ENCODE measurements at regions not wholly inside any gene's neighbourhood (a gene's known extent, or its start where the extent isn't known, plus 50 kb on each side); places are given as distances from the start of the nearest gene placed in this dataset.

GRCh38 chr12:93135286-93136239, 206.5 kb upstream of the EEA1 start:
- peak overlapping the region; percentile 7 for H3K9ac ChIP-seq (ENCODE audit: insufficient read length)
- no peaks in the 10 kb centered on the region for H3K36me3 ChIP-seq (ENCODE audit: insufficient read depth, low read length)
- no peak for TF ChIP-seq EZH2 (IDR thresholded peaks at IDR 0.05)
- no peak; the same call in 1 of the 2 replicates for TF ChIP-seq POLR2AphosphoS5 (IDR thresholded peaks at IDR 0.05; ENCODE audit: borderline replicate concordance, low read depth, low read length)
- TF ChIP-seq FOXP2 (optimal IDR thresholded peaks at IDR 0.05; ENCODE audit: control extremely low read depth, extremely low read length, insufficient read depth): no peak
- DNase-seq (ENCODE audit: low read depth, low spot score): peak; percentile 52
- peak overlapping the region; percentile 25 for H3K4me3 ChIP-seq
- H3K9me3 ChIP-seq (ENCODE audit: low read depth, low read length): no peaks in the 10 kb centered on the region
- H3K27ac ChIP-seq: peak overlapping the region; percentile 64

- Histone ChIP-seq H3K4me3 (no peak overlapping the region), H3K9me3 (ENCODE audit: low read depth, low read length) (no peaks in the 10 kb centered on the region), H3K36me3 (ENCODE audit: insufficient read depth, low read length) (no peaks in the 10 kb centered on the region), H3K27ac (no peak overlapping the region), H3K9ac (ENCODE audit: insufficient read length) (no peak overlapping the region)
- TF ChIP-seq POLR2AphosphoS5 (IDR thresholded peaks at IDR 0.05; ENCODE audit: borderline replicate concordance, low read depth, low read length) (no peak), EZH2 (IDR thresholded peaks at IDR 0.05) (no peak), FOXP2 (optimal IDR thresholded peaks at IDR 0.05; ENCODE audit: control extremely low read depth, extremely low read length, insufficient read depth) (no peak)
- DNase-seq (ENCODE audit: low read depth, low spot score): no peak
Observed at GRCh38 chr12:93136253-93137055, 207.4 kb upstream of the EEA1 start.

- H3K27ac ChIP-seq: no peak overlapping the region
- no peaks in the 10 kb centered on the region for H3K36me3 ChIP-seq (ENCODE audit: insufficient read depth, low read length)
- TF ChIP-seq EZH2 (IDR thresholded peaks at IDR 0.05) (no peak), POLR2AphosphoS5 (IDR thresholded peaks at IDR 0.05; ENCODE audit: borderline replicate concordance, low read depth, low read length) (no peak), FOXP2 (optimal IDR thresholded peaks at IDR 0.05; ENCODE audit: control extremely low read depth, extremely low read length, insufficient read depth) (no peak)
- no peak for DNase-seq (ENCODE audit: low read depth, low spot score)
- no peaks in the 10 kb centered on the region for H3K9me3 ChIP-seq (ENCODE audit: low read depth, low read length)
- H3K9ac ChIP-seq (ENCODE audit: insufficient read length): no peak overlapping the region
- H3K4me3 ChIP-seq: no peak overlapping the region
Observed at GRCh38 chr12:93137656-93138612, 208.8 kb upstream of the EEA1 start.

GRCh38 chr12:93139028-93139665, 210.1 kb upstream of the EEA1 start:
- Histone ChIP-seq H3K36me3 (ENCODE audit: insufficient read depth, low read length) (no peaks in the 10 kb centered on the region), H3K9ac (ENCODE audit: insufficient read length) (no peak overlapping the region), H3K9me3 (ENCODE audit: low read depth, low read length) (no peaks in the 10 kb centered on the region), H3K4me3 (no peak overlapping the region), H3K27ac (no peak overlapping the region; the same call in 1 of the 2 replicates)
- no peak for DNase-seq (ENCODE audit: low read depth, low spot score)
- TF ChIP-seq FOXP2 (optimal IDR thresholded peaks at IDR 0.05; ENCODE audit: control extremely low read depth, extremely low read length, insufficient read depth) (no peak), EZH2 (IDR thresholded peaks at IDR 0.05) (no peak), POLR2AphosphoS5 (IDR thresholded peaks at IDR 0.05; ENCODE audit: borderline replicate concordance, low read depth, low read length) (no peak)

GRCh38 chr12:93140325-93140724, 211.2 kb upstream of the EEA1 start:
- H3K27ac ChIP-seq: no peak overlapping the region
- H3K9ac ChIP-seq (ENCODE audit: insufficient read length): no peak overlapping the region
- no peak for DNase-seq (ENCODE audit: low read depth, low spot score)
- no peak overlapping the region for H3K4me3 ChIP-seq
- no peaks in the 10 kb centered on the region for H3K36me3 ChIP-seq (ENCODE audit: insufficient read depth, low read length)
- no peaks in the 10 kb centered on the region for H3K9me3 ChIP-seq (ENCODE audit: low read depth, low read length)
- TF ChIP-seq EZH2 (IDR thresholded peaks at IDR 0.05): no peak
- TF ChIP-seq POLR2AphosphoS5 (IDR thresholded peaks at IDR 0.05; ENCODE audit: borderline replicate concordance, low read depth, low read length): no peak
- no peak for TF ChIP-seq FOXP2 (optimal IDR thresholded peaks at IDR 0.05; ENCODE audit: control extremely low read depth, extremely low read length, insufficient read depth)

- Histone ChIP-seq H3K9me3 (ENCODE audit: low read depth, low read length) (no peaks in the 10 kb centered on the region), H3K9ac (ENCODE audit: insufficient read length) (no peak overlapping the region), H3K36me3 (ENCODE audit: insufficient read depth, low read length) (no peaks in the 10 kb centered on the region), H3K4me3 (no peak overlapping the region), H3K27ac (no peak overlapping the region)
- TF ChIP-seq POLR2AphosphoS5 (IDR thresholded peaks at IDR 0.05; ENCODE audit: borderline replicate concordance, low read depth, low read length): no peak
- no peak for TF ChIP-seq FOXP2 (optimal IDR thresholded peaks at IDR 0.05; ENCODE audit: control extremely low read depth, extremely low read length, insufficient read depth)
- TF ChIP-seq EZH2 (IDR thresholded peaks at IDR 0.05): no peak
- no peak for DNase-seq (ENCODE audit: low read depth, low spot score)
Observed at GRCh38 chr12:93140801-93141200, 211.7 kb upstream of the EEA1 start.

- Histone ChIP-seq H3K9ac (ENCODE audit: insufficient read length) (no peak overlapping the region), H3K27ac (no peak overlapping the region), H3K36me3 (ENCODE audit: insufficient read depth, low read length) (no peaks in the 10 kb centered on the region), H3K4me3 (no peak overlapping the region), H3K9me3 (ENCODE audit: low read depth, low read length) (no peaks in the 10 kb centered on the region)
- TF ChIP-seq FOXP2 (optimal IDR thresholded peaks at IDR 0.05; ENCODE audit: control extremely low read depth, extremely low read length, insufficient read depth) (no peak), EZH2 (IDR thresholded peaks at IDR 0.05) (no peak), POLR2AphosphoS5 (IDR thresholded peaks at IDR 0.05; ENCODE audit: borderline replicate concordance, low read depth, low read length) (no peak)
- DNase-seq (ENCODE audit: low read depth, low spot score): no peak
Observed at GRCh38 chr12:93142881-93143280, 213.8 kb upstream of the EEA1 start.
